GM06990 (cell line): ENCODE measurements at regions not wholly inside any gene's neighbourhood (a gene's known extent, or its start where the extent isn't known, plus 50 kb on each side); places are given as distances from the start of the nearest gene placed in this dataset.

ENCODE experiments used
- DNase-seq: peaks from one replicate; pipeline ENCODE4 v3.0.0-alpha.2; 2011; ENCODE audit not compliant: insufficient read length; ENCODE audit errors: extremely low read depth
- H3K27me3 ChIP-seq: replicated peaks from 2 replicates; pipeline ENCODE4 v1.6.0; 2011; ENCODE audit warnings: low read length; ENCODE audit not compliant: control insufficient read depth, insufficient read depth
- H3K36me3 ChIP-seq: 2 replicates; pipeline ENCODE4 v1.5.1; 2011; ENCODE audit warnings: low read length; ENCODE audit not compliant: control insufficient read depth, insufficient read depth
- H3K4me3 ChIP-seq: replicated peaks from 2 replicates; pipeline ENCODE4 v1.5.1; 2011; ENCODE audit warnings: low read depth, mild to moderate bottlenecking, control low read depth, low read length
- TF ChIP-seq, protein P1 (sequence below): IDR thresholded peaks from 2 replicates; pipeline ENCODE4 v1.5.1; 2011; ENCODE audit warnings: low read length, control low read depth, mild to moderate bottlenecking, inconsistent platforms; ENCODE audit not compliant: insufficient read depth, poor library complexity, severe bottlenecking

GRCh38 chr6:105850261-105851112 lies 235.6 kb upstream of the PRDM1 start:
- H3K4me3 ChIP-seq: no peak overlapping the region
- DNase-seq: no peak

GRCh38 chr6:105849746-105850145 lies 236.4 kb upstream of the PRDM1 start:
- TF ChIP-seq, protein P1, sequence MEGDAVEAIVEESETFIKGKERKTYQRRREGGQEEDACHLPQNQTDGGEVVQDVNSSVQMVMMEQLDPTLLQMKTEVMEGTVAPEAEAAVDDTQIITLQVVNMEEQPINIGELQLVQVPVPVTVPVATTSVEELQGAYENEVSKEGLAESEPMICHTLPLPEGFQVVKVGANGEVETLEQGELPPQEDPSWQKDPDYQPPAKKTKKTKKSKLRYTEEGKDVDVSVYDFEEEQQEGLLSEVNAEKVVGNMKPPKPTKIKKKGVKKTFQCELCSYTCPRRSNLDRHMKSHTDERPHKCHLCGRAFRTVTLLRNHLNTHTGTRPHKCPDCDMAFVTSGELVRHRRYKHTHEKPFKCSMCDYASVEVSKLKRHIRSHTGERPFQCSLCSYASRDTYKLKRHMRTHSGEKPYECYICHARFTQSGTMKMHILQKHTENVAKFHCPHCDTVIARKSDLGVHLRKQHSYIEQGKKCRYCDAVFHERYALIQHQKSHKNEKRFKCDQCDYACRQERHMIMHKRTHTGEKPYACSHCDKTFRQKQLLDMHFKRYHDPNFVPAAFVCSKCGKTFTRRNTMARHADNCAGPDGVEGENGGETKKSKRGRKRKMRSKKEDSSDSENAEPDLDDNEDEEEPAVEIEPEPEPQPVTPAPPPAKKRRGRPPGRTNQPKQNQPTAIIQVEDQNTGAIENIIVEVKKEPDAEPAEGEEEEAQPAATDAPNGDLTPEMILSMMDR: no peak
- Histone ChIP-seq H3K27me3 (no peaks in the 10 kb centered on the region), H3K36me3 (no peaks in the 10 kb centered on the region), H3K4me3 (no peak overlapping the region)
- no peak for DNase-seq

More at GRCh38 chr6:105850261-105851112, 235.6 kb upstream of the PRDM1 start:
- TF ChIP-seq, protein P1: no peak
- Histone ChIP-seq H3K36me3 (no peaks in the 10 kb centered on the region), H3K27me3 (no peaks in the 10 kb centered on the region)

DNA sequence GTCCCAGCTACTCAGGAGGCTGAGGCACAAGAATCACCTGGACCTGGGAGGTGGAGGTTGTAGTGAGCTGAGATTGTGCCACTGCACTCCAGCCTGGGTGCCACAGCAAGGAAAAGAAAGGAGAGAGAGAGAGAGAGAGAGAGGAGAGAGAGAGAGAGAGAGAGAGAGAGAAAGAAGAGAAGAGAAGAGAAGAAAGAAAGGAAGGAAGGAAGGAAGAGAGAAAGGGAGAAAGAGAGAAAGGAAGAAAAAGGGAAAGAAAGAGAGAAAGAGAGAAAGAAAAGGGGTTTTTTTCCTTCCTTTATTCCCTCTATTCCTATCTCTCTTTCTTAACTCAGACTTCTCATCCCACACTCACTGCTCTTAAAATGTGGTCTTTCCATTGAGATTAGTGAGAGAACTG lies 238.7 kb upstream of the PRDM1 start:
- no peaks in the 10 kb centered on the region for H3K27me3 ChIP-seq
- no peaks in the 10 kb centered on the region for H3K36me3 ChIP-seq
- H3K4me3 ChIP-seq: no peak overlapping the region
- no peak for DNase-seq
- TF ChIP-seq, protein P1: no peak

- TF ChIP-seq, protein P1: no peak
- Histone ChIP-seq H3K36me3 (no peaks in the 10 kb centered on the region), H3K4me3 (no peak overlapping the region), H3K27me3 (no peaks in the 10 kb centered on the region)
- no peak for DNase-seq
Measured at GRCh38 chr6:105844275-105844883, 241.8 kb upstream of the PRDM1 start.

GRCh38 chr6:105839266-105839665 lies 246.9 kb upstream of the PRDM1 start:
- TF ChIP-seq, protein P1: no peak
- no peaks in the 10 kb centered on the region for H3K36me3 ChIP-seq
- H3K4me3 ChIP-seq: no peak overlapping the region
- H3K27me3 ChIP-seq: no peaks in the 10 kb centered on the region
- no peak for DNase-seq
